Medulla oblongata (tissue), 1 donor: ENCODE measurements at regions not wholly inside any gene's neighbourhood (a gene's known extent, or its start where the extent isn't known, plus 50 kb on each side); places are given as distances from the start of the nearest gene placed in this dataset.
"Not testable (repeated sequence)": the region's sequence is repeated elsewhere in the genome, so short reads cannot be mapped to it uniquely, and the experiment has no call there.

Experiments
- DNase-seq: peaks from one replicate; pipeline ENCODE4 v3.0.0-alpha.2; 2015; ENCODE audit errors: extremely low spot score

DNA sequence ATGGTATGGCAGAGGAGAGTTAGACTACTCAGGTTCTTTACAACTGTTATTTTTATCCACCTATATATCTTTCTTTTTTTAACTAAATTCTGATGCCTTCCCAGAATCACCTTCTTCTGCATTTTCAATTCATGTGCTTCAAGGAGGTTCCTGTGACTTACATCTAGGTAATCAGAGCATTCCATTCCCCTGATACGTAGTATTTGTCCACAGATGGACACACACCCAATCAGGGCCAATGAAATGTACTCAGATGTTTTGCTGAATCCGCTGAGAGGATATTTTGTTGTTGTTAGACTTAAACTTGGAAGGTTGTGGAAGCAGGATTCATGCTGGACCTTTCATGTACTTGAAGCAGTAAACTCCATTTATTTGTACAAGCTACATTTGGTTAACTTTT, 159.4 kb upstream of the FER start:
- DNase-seq: no peak

DNA sequence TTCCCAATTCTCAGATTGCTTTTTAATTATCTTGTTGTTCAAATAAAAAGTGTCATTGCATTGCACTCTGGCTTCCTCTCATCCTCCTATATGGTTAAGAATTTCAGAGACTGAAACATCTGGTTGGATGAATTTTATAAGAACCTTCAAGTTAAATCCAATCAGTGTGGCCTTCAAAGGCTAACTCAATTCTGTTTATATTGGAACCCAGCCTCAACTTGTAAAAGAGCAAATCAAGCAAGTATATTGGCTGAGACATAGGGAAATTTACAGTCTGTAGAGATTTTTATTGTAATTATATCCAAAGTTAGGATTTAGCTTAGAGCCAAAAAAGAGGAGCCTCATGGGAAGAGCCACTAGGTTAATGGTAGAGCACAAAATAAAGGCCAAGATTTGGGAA, 159.9 kb upstream of the FER start:
- DNase-seq: no peak

DNA sequence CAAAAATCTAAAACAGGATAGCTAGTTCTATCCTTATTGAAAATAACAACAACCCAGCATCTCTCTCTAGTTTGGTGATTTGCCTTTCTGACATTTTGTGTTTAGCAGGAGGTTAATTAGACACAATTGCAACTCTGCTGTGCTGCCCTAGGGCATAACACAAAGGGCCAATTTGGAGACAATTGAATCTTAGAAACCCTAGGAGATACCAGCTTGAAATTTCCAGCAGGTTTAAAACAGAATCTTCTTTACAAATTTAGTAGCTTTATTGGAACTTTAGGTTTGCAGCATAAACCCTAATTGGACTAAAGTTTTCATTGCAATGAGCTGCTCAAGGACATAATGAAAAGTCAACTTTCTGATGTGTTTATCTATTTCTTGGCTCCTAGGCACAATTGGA, 166.7 kb upstream of the FER start:
- DNase-seq: no peak

DNA sequence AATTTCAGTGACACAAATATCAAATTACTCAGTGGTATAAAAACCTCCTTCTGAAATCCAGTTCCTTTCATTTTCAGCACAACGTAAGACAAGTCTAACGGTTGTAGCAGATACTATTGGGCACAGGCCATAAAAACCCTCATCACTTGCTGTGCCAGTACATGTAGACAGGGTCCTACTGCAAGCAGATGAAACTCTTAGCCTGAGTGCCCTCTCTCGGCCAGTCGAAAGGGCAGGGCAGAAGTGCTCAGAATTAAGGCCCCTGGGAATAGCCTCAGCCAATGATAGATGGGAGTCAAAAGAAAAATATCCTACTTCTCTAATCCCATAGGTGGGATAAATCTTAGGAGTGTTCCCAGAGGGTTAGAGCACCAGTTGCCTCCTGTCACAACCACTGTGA, 168.5 kb upstream of the FER start:
- no peak for DNase-seq

DNA sequence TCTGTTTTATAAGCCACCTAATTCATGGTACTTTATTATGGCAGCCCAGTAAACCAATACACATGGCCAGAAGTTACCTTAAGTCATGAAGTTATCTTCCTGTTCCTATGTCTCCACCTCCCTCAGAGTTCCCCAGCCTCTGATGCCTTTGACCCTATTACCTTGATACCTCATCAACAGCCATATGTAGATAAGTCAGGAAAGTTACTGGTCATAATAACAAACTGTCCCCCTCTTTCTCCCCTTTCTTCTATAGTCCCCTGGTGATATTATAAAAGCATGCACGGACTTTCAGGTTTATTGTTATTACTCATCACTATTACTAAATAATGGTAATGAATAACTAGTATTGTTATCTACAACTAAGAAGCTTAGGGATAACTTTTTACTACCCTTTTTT, 168.9 kb upstream of the FER start:
- no peak for DNase-seq

DNA sequence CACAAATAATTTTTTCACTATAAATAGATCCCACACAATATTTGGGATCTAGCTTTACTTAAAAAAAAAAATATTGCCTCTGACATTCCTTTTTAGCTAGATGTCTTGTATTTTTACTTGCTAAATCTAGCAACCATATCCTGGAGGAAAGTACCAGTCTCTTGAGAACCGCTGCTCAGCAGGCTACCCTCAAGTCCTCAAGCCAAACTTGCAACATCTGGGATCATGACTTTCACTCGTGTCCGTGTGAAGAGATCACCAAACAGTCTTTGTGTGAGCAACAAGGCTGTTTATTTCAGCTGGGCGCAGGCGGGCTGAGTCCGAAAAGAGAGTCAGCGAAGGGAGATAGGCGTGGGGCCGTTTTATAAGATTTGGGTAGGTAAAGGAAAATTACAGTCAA, 180.3 kb upstream of the FER start:
- DNase-seq: no peak

DNA sequence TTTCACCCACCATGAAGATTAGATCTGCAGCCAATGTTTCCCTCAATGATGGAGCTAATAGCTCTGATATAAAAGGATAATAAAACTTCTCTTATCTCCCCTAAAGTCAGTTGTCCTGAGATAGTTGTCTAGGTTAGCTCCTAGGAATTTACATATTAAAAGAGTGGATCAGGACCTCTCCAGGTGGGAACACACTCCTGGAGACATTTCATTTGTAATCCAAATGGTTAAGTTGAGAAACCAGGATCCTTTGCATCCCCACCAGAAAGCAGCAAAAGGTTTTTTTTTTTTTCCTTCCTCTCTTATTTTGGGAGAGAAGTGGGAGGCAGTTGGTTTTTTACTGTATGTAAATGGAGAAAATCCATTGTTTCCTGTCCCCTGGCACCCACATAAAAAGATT, 182.5 kb upstream of the FBXL17 start:
- DNase-seq: no peak

DNA sequence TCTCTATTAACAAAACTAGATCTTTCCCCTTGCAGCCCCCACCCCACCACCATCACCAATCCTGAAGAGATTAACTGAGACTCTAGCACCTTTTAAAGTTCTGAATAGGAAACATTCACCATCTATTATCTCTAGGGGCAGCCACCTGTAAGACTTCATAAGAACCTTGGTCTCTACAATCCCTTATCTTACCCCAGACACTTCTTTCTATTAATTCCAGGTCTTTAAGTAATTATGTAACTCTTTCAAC, 180.2 kb upstream of the FBXL17 start:
- no peak for DNase-seq

DNA sequence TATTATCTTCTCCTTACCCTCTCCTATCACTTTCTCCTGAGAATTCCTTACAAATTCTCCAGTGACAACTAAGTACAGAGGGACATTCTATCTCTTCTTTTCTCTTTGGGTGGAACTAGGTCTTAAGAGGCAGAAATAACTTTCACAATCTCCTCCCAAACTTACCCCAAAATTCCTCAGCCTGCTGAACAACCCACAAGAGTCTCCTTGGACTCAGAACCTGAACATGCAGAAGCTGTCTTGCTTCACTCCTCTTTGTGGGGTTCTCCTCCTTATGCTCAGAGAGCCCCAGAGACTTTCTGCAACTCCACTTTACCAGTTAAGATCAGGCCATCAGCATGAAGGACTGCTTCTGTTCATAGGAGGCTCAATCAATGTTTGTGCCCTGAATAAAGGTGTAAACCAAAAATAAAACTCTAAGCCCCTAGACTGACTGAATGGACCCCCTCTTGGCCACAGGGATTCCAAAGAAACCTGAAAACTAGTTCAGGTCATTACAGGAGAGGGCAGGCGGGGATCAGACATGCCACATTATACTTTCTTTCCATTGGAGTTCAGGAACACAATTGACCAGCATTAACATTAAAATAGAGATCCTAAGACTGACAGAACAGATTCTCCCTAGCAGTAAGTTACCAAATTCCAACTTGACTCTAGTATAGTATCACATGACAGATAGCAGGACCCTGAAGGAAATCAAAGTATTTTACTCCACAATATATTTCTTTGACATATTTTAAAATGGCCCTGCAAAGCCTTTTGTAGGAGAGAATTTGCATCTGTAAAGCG, 179.7 kb upstream of the FBXL17 start:
- DNase-seq: no peak

DNA sequence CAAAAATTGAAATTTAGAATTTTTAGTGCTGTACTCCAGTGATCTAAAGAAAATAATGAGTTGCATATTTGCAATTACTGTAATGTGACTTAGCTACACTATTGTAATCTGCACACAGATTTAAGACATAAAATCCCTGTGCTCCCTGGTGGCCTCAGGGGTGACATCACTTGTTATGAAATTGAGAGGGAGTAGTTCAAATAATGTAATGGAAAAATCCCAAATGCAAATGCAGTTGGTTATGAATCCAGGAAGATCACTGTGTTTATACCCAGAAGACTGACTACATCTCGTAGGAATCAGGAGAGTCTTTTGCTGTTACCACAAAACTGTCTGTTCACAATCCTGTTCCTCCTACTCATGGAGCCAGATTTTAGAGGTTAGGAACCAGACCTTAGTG, 178.7 kb upstream of the FBXL17 start:
- no peak for DNase-seq

DNA sequence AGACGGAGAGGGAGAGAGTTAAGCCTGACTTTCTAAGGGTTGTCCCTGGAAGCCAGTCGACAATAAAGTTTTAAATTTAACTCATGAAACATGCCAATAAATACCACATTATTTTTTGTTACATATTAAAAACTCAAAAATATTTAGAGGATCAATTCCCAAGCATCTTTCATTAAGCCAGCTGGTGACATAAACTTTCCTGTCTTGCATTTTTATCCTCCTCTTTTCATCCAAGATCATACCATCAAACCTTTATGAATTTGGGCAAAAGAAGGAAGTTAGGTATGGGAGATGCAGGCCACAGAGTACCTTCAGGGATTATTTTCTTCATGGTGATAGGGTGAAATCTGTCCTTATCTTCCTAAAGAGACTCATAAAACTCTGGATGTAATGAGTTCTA, 178.3 kb upstream of the FBXL17 start:
- DNase-seq: no peak

DNA sequence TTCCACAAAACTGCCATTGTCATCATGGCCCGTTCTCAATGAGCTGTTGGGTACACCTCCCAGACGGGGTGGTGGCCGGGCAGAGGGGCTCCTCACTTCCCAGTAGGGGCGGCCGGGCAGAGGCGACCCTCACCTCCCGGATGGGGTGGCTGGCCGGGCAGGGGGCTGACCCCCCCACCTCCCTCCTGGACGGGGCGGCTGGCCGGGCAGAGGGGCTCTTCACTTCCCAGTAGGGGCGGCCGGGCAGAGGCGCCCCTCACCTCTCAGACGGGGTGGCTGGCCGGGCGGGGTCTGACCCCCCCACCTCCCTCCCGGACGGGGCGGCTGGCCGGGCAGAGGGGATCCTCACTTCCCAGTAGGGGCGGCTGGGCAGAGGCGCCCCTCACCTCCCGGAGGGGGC, 176.9 kb upstream of the FBXL17 start:
- DNase-seq: not testable (repeated sequence)

DNA sequence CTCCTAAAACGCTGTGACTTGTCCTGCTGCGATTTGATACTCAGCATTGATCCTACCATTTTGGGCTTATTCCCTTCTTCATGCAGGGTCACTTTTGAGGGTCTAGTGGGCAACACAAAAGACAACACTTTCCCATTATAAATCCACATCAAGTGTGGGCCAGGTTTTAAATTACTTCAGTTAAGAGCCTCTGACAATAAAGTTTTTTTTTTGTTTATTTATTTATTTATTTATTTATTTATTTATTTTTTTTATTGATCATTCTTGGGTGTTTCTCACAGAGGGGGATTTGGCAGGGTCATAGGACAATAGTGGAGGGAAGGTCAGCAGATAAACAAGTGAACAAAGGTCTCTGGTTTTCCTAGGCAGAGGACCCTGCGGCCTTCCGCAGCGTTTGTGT, 176.2 kb upstream of the FBXL17 start:
- DNase-seq: not testable (repeated sequence)

DNA sequence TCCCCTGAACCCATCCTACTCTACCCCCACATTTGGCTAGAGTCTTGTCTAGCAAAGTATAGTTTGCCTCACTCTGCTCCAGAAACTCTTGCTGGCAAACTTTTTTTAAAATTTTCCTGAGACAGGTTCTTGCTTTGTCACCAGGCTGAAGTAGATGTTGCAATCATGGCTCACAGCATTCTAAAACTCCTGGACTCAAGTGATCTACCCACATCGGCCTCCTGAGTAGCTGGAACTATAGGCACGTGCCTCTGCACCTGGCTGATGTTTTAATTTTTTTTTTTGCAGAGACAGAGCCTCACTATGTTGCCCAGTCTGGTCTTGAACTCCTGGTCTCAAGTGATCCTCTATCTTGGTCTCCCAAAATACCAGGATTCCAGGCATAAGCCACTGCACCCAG, 175.8 kb upstream of the FBXL17 start:
- no peak for DNase-seq

DNA sequence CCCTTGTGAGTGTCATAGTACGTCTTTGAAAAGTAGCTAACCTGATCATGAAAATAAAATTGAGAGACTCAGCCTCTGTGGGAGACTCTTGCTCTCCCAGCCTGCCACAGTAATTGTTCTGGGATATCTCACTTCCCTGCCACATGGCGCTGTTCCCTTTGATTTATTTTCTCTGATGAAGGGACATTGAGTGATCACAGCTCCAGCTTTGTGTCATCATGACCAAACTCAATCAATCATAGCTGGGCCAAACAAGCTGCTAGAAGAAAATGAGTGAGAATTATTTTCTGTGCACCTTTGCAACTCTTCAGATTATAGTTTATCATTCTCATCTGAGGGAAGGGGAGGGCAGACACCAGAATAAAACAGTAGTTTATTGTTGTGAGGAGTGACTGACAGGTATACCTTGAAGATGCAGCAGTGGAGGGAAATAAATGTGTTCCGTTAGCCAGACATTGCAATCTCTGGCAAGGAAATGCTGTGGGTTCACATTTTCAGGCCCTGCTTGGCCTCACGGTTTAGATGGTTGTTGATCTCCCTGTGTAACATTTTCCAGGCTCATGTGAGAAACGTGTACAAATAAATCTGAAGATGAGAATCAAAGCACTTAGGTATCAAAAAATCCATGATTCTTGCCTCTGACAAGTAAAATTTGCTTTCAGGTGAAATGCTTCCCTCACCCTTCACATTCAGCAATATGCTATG, 174.7 kb upstream of the FBXL17 start:
- no peak for DNase-seq

DNA sequence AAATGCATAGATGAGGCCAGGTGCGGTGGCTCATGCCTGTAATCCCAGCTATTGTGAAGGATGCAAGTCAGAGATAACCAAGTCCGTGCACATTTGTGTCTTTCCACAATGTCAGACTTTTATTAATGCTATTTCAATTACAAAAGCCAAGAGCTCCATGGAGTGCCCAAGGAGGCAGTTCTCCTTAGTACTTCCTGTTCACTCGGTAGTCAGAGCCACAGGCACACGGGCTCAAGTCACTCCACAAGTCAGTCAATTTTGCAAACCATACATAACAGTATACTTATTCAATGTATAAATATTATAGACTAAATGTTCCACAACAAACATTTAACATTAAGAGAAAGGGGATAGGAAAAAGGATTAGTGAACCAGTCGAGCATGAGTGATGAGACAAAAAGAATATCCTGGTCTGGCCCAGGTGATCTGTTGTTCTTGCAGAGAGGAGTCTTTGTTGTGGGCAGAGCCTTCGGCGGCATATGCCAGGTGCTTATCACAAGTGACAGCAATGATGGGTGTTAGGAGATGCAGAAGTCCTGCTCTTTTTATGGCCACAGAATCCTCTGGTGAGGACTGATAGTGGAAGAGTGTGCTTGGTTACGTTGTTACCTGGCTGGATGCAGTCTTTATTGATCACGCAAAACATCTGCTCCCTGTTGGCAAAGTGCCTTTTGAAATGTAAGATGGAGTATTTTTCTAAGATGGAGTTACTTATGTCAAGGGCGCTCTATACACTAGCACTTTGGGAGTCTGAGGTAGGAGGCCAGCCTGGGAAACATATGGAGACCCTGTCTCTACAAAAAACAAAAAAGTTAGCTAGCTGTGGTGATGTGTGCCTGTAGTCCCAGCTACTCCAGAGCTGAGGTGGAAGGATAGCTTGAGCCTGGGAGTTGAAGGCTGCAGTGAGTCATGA, 167.0 kb upstream of the FBXL17 start:
- no peak for DNase-seq

DNA sequence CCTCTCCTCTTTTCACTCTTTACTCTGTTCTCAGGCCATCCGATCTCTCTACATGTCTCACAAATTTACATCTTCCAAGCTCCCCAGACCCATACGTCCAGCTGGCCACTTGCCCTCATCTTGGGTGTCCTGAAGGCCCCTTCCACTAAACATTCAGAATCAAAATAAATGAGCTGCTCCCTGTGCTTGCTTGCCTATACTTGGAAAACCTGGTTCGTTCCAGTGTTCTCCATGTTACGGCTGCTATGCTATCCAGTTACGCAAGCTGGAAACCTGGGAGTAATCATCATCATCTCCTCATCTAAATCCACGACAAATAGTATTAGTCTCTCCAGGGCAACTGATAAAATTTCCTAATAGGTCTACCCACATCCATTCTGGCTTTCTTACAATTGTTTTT, 165.0 kb upstream of the FBXL17 start:
- DNase-seq: no peak

DNA sequence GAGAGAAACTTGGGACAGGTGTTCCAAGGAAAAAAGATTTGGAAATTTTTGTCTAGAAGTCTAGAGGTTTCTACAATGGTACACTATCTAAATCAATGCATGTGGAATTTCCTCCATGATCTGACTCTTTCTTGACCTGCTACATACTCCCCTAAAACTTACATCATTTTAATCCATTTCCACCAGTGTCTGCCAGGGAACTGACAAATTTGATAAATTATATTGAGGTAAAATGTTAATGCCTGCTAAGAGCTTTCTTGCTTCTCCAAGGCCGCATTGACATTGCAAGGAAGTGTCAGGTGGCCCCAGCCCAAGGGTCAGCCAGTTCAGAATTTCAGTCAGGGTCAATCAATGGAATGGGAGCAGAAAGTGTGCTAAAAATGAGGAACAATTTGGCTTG, 163.4 kb upstream of the FBXL17 start:
- DNase-seq: no peak

DNA sequence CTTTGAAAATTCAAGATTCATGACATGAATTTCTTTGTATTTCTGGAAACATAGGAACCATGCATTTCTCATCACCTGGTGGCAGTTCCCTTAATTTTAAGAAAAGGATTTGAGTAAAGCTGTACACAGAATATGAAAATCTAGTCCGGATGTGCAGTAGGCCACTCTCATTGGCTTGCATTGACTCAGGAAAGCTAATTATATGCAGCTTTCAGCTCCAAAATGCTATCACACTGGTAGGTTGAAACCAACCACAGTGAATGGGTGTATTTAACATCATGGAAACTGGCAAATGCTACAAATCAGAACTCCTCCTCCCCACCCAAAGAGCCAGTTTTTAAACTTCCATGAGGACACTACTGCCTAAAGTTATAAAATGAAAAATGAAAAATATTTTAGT, 161.6 kb upstream of the FBXL17 start:
- no peak for DNase-seq

DNA sequence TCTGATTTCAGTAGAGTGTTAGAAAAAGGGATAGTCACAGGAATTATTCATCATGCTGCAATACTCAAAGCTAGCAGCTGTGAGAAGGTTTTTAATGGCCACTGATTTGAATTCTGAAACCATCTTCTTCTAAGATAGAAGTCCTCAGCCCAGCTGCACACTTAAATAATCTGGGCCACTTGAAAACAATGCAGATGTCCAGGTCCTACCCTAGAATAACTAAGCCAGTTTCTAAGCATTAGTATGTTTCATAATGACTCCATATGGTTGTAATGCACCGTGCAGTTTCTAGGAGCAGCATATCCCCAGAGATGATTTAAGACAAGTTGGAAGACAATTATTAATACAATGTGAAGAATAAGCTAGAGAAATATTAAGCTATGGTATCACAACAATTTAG, 159.9 kb upstream of the FBXL17 start:
- DNase-seq: no peak

DNA sequence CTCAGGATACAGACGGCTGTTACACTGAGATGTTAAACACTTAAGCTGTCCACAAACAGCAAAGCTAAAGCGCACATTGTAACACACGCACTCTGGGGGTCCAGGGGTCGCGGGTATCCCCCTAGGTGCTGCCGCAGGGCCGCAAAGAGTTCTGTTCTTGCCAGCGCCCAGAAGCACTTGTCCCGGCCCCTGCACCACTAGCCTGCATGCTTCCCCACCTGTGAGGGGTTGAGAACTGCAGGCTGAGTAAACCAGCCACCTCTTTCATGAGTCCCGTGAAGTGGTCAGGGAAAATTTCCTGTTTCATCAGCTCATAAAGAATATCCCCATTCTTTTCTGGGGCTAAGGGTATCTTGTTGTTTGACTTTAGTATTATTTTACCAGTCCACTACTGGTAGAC, 154.4 kb upstream of the FBXL17 start:
- no peak for DNase-seq

DNA sequence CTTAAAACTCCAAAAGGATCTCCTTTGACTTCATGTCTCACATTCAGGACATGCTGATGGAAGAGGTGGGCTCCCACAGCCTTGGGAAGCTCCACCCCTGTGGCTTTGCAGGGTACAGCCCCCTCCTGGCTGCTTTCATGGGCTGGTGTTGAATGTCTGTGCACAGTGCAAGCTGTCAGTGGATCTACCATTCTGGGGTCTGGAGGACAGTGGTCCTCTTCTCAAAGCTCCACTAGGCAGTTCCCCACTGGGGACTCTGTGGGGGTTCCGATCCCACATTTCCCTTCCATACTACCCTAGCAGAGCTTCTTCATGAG, 150.2 kb upstream of the FBXL17 start:
- not testable (repeated sequence) for DNase-seq
